ENCODE measurements at regions not wholly inside any gene's neighbourhood (a gene's known extent, or its start where the extent isn't known, plus 50 kb on each side); places are given as distances from the start of the nearest gene placed in this dataset.

- TF ChIP-seq, protein P1, sequence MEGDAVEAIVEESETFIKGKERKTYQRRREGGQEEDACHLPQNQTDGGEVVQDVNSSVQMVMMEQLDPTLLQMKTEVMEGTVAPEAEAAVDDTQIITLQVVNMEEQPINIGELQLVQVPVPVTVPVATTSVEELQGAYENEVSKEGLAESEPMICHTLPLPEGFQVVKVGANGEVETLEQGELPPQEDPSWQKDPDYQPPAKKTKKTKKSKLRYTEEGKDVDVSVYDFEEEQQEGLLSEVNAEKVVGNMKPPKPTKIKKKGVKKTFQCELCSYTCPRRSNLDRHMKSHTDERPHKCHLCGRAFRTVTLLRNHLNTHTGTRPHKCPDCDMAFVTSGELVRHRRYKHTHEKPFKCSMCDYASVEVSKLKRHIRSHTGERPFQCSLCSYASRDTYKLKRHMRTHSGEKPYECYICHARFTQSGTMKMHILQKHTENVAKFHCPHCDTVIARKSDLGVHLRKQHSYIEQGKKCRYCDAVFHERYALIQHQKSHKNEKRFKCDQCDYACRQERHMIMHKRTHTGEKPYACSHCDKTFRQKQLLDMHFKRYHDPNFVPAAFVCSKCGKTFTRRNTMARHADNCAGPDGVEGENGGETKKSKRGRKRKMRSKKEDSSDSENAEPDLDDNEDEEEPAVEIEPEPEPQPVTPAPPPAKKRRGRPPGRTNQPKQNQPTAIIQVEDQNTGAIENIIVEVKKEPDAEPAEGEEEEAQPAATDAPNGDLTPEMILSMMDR (IDR thresholded peaks at IDR 0.05): no peak
- TF ChIP-seq POLR2A (IDR thresholded peaks at IDR 0.05): no peak
Observed at GRCh38 chr4:7135389-7135746, 57.0 kb upstream of the SORCS2 start.

Data from prostate gland (tissue), 2 donors.